NCI-H1105 treated with DMSO at 0.1 percent for 48 hours (cell line): ENCODE measurements at regions not wholly inside any gene's neighbourhood (a gene's known extent, or its start where the extent isn't known, plus 50 kb on each side); places are given as distances from the start of the nearest gene placed in this dataset.
"Not testable (repeated sequence)": the region's sequence is repeated elsewhere in the genome, so short reads cannot be mapped to it uniquely, and the experiment has no call there.

Experiments used
- DNase-seq: peaks from one replicate; lab custom pipeline; 2025; lab: John Stamatoyannopoulos, UW

DNA sequence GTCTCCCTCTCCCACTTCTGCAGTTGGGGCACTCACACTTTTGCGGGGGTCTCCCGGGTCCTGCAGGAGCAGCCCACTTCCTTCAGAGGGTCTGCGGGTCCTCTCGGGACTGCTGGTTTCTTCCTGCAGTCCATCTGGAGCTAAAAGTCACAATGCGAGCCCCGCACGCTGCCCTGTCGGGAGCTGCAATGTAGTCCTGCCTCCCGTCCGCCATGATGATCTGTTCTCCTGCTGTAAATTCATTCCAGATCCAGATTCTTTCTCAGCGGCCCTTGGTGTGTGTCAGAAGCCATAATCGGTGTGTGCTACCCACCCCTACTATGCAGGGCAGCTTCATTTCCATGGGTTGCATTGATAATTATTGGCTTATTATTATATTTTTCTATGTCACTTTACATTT is 323.0 kb upstream of the ZFP42 start:
- not testable (repeated sequence) for DNase-seq

- no peak for DNase-seq
Measured at GRCh38 chr4:187679450-187679849, 316.1 kb upstream of the ZFP42 start.

DNA sequence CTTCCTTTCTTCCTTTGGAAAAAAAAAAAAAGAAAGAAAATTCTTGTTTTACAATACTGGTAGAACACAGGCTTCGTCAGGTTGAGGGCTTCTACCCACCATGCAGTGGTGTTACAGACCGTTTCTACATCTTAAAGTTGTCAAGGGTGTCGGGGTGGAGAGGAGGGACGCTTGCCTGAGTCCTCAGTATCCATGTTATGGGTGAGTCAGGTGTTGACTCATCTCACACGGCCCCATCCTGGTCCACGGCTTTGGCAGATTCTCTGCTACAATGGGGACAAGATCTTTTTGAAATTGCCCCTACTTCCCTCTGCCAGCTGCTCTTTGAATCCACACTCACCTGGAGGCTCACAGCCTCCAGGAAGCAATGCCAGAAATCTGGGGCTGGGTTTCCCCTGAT is 310.3 kb upstream of the ZFP42 start:
- DNase-seq, result no peak

GRCh38 chr4:187687697-187688096 is 307.9 kb upstream of the ZFP42 start:
- no peak for DNase-seq

GRCh38 chr4:187692626-187693025 is 302.9 kb upstream of the ZFP42 start:
- no peak for DNase-seq

- DNase-seq, result not testable (repeated sequence)
Measured at GRCh38 chr4:187695531-187695930, 300.0 kb upstream of the ZFP42 start.

GRCh38 chr4:187711586-187711985 is 284.0 kb upstream of the ZFP42 start:
- no peak for DNase-seq

GRCh38 chr4:187714957-187715356 is 280.6 kb upstream of the ZFP42 start:
- no peak for DNase-seq

- DNase-seq, result no peak
Measured at GRCh38 chr4:187715466-187715865, 280.1 kb upstream of the ZFP42 start.

GRCh38 chr4:187724456-187724855 is 271.1 kb upstream of the ZFP42 start:
- no peak for DNase-seq

GRCh38 chr4:187726485-187726884 is 269.1 kb upstream of the ZFP42 start:
- no peak for DNase-seq

GRCh38 chr4:187732524-187732923 is 263.0 kb upstream of the ZFP42 start:
- no peak for DNase-seq

DNA sequence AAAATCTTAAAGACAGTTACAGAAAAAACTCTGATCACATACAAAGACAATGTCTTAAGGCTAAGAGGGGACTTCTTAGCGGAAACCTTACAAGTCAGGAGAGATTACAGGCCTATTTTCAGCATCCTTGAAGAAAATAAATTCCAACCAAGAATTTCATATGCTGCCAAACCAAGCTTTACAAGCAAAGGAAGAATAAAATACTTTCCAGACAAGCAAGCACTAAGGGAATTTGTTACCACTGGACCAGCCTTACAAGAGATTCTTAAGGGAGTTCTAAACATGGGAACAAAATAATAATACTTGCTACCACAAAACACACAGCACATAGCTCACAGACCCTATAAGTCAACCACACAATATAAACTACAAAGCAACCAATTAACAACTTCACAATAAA is 255.8 kb upstream of the ZFP42 start:
- no peak for DNase-seq

DNA sequence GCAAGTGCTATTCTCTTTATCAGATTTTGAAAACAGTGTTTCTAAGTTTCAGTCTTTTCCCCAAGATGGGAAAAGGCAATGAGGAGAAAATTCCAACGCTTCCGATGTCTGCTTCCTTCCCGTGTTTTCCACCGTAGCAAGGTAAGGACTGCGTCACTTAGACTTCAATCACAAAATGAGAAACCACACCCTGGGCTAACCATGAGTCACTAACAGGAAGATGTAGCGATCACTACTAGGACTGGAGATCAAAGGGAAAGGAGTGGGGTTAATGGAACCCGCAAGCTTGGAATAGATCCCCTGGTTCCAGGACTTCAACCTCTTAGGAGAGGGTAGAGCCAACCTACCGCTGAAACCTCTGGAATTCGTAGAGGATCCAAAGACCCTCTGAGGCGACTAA is 250.7 kb upstream of the ZFP42 start:
- DNase-seq, result no peak

DNA sequence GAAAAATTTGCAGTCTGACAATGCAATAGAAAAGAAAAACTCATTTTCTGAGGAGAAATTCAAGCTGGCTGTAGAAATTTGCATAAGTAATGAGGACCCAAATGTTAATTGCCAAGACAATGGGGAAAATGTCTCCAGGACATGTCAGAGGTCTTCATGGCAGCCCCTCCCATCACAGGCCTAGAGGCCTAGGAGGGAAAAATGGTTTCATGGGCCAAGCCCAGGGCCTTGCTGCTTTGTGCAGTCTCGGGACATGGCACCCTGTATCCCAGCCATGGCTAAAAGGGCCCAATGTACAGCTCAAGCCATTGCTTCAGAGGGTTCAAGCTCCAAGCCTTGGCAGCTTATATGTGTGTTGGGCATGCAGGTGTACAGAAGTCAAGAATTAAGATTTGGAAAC is 244.9 kb upstream of the ZFP42 start:
- DNase-seq, result not testable (repeated sequence)

- no peak for DNase-seq
Measured at GRCh38 chr4:187767158-187767557, 228.4 kb upstream of the ZFP42 start.

- DNase-seq, result no peak
Measured at GRCh38 chr4:187767687-187768086, 227.9 kb upstream of the ZFP42 start.

- DNase-seq, result no peak
Measured at GRCh38 chr4:187770345-187770744, 225.2 kb upstream of the ZFP42 start.

DNA sequence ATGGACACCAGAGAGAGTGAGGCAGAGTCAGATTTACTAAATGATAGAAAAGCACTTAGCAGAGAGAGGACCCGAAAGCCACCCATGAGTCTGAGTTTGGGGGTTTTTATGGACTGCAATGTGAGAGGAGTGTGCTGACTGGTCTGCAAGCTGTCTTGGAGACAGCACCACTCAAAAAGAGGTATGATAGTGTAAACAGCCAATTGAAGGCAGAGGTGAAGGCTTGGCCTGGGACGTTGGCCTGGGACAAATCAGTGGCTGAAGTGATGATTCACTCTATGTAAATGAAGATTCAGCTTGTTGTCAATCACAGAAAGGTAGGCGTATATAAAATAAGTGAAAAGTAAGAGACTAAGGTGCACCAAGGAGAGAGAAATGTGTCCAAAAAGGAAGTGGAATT is 217.6 kb upstream of the ZFP42 start:
- no peak for DNase-seq

DNA sequence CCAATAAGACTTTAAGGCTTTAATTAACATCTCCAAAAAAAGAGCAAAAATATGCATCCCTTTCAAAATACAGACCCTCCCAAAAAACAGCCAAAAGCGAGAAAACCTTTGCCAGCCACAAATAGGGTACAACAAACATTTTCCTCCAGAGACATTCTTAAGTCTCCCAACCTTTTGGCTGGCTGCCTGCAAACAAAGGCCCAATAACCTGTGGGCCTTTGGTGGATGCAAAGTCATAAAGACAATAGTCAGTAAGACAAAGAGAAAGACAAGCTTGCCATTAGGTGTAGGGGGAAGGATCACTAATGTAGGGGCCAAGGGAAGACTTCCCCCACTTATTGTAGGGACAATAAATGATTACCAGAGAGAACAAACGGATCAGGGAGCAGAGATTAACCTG is 215.5 kb upstream of the ZFP42 start:
- no peak for DNase-seq

GRCh38 chr4:187782286-187782824 is 213.2 kb upstream of the ZFP42 start:
- no peak for DNase-seq

GRCh38 chr4:187786190-187786589 is 209.4 kb upstream of the ZFP42 start:
- no peak for DNase-seq

DNA sequence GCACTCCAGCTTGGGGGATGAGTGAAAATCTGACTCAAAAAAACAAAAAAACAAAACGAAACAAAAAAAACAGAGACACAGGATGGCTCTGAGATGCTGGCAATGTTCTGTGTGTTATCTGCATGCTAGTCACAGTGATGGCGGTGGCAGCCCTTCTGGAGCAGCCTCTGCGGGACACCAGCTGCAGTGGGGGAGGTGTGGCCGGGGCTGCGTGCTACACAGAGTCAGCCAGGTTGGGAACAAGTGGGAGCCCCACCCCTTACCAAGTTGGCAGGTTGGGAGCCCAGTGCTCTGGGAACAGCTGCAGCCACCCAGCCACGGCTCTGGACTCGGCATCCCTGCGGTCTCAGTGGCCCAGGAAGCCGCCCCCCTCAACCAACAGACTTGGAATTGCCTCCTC is 206.5 kb upstream of the ZFP42 start:
- no peak for DNase-seq

DNA sequence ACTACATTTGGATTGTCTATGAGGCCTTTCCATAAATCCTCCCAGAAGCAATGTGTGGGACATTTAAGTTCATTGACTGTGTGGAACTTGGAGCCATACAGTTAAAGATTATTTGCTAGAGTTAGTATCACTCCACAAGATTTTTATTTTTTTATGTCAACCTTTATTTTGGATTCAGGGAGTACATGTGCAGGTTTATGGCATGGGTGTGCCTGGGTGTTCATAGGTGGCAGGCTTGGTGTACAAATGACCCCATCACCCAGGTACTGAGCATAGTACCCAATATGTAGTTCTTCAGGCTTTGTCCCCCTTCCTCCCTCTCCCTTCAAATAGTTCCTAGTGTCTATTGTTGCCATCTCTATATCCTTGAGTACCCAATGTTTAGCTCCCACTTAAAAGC is 199.8 kb upstream of the ZFP42 start:
- no peak for DNase-seq

DNA sequence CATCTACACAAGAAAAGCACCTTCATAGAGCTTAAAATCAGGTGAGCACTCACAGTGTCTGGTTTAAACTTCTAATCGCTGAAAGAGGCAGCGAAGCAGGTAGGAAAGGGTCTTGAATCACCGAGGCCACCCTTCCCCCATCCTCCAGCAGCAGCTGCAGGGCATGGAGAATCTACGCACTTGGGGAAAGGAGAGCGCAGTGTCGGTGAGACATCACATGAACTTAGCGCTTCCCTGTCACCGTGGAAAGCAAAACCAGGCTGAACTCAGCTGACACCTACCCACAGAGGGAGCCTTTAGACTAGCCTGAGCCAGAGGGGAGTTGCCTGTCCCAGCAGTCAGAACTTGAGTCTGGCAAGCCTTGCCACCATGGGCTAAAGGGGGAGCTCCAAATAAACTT is 197.2 kb upstream of the ZFP42 start:
- DNase-seq, result no peak
